Mammary epithelial cell (primary cell): ENCODE measurements at regions not wholly inside any gene's neighbourhood (a gene's known extent, or its start where the extent isn't known, plus 50 kb on each side); places are given as distances from the start of the nearest gene placed in this dataset.

Experiments
- CTCF ChIP-seq, 2 donors: IDR thresholded peaks in 1 of 2; conservative IDR thresholded peaks in 1 of 2; 2 replicates each; pipeline ENCODE4 v1.5.1; 2011 to 2012; ENCODE audit warnings: inconsistent platforms in 2 of 2, low read length in 2 of 2, mild to moderate bottlenecking in 2 of 2, control low read depth in 1 of 2, low read depth in 1 of 2; ENCODE audit not compliant: insufficient read depth in 1 of 2; ENCODE audit errors: extremely low read depth in 1 of 2
- EZH2 ChIP-seq: IDR thresholded peaks from 2 replicates; pipeline ENCODE4 v1.6.1; 2012; ENCODE audit warnings: low read length, inconsistent platforms, borderline replicate concordance

GRCh38 chr3:35505181-35505580 lies 134.1 kb upstream of the ARPP21 start:
- TF ChIP-seq EZH2 (no peak), CTCF (conservative IDR thresholded peaks at IDR 0.05 in 1 of 2, IDR thresholded peaks at IDR 0.05 in 1 of 2; ENCODE audit: extremely low read depth in 1 of 2, insufficient read depth in 1 of 2, low read depth in 1 of 2, low read length in 2 of 2) (no peak)
